Activated naive CD4-positive, alpha-beta T cell treated with anti-CD3 and anti-CD28 coated beads, Interleukin-2, amount 10 ng/mL, durations not matched to agents 7 days and 5 days (primary cell): ENCODE measurements at regions not wholly inside any gene's neighbourhood (a gene's known extent, or its start where the extent isn't known, plus 50 kb on each side); places are given as distances from the start of the nearest gene placed in this dataset.
"Not testable (repeated sequence)": the region's sequence is repeated elsewhere in the genome, so short reads cannot be mapped to it uniquely, and the experiment has no call there.

Source experiments
- CTCF ChIA-PET: fragments of 350-600 bp; sonication (Branson Sonifier 250); formaldehyde crosslinking; loops from one replicate; lab custom pipeline; 2021; ENCODE audit warnings: antibody characterized with exemption; lab: Charles Lee
- DNase-seq: peaks from one replicate; pipeline ENCODE4 v3.0.0-alpha.2; 2020
- H3K27ac Mint-ChIP-seq: one replicate; pipeline ENCODE4 v1.8.0; 2021; ENCODE audit warnings: mild to moderate bottlenecking, moderate library complexity, mixed read lengths
- H3K27me3 Mint-ChIP-seq: one replicate; pipeline ENCODE4 v1.8.0; 2021; ENCODE audit warnings: mild to moderate bottlenecking, mixed read lengths
- H3K36me3 Mint-ChIP-seq: one replicate; pipeline ENCODE4 v1.8.0; 2021; ENCODE audit warnings: mixed read lengths
- H3K4me1 Mint-ChIP-seq: one replicate; pipeline ENCODE4 v1.8.0; 2021; ENCODE audit warnings: mixed read lengths
- H3K4me3 Mint-ChIP-seq: one replicate; pipeline ENCODE4 v1.8.0; 2021; ENCODE audit warnings: mild to moderate bottlenecking, moderate library complexity, mixed read lengths
- H3K9me3 Mint-ChIP-seq: one replicate; pipeline ENCODE4 v1.8.0; 2021; ENCODE audit warnings: mixed read lengths

GRCh38 chr1:148392505-148392904 lies 90.6 kb downstream of the PPIAL4G start:
- DNase-seq, CTCF ChIA-PET, H3K27me3 Mint-ChIP-seq, H3K27ac Mint-ChIP-seq, H3K4me3 Mint-ChIP-seq, H3K36me3 Mint-ChIP-seq, H3K9me3 Mint-ChIP-seq: not testable (repeated sequence)
- H3K4me1 Mint-ChIP-seq = peaks cover 43% of the 10 kb centered on the region

GRCh38 chr1:148391323-148391722 lies 91.8 kb downstream of the PPIAL4G start:
- H3K27me3 Mint-ChIP-seq, H3K4me3 Mint-ChIP-seq, H3K27ac Mint-ChIP-seq, H3K36me3 Mint-ChIP-seq, DNase-seq, CTCF ChIA-PET, H3K9me3 Mint-ChIP-seq: not testable (repeated sequence)
- H3K4me1 Mint-ChIP-seq = peaks cover 45% of the 10 kb centered on the region

- H3K36me3 Mint-ChIP-seq = peaks cover 4% of the 10 kb centered on the region
- H3K4me3 Mint-ChIP-seq = peak overlapping the region; percentile 89
- H3K27me3 Mint-ChIP-seq = peaks cover 3% of the 10 kb centered on the region
- H3K9me3 Mint-ChIP-seq = peaks cover 1% of the 10 kb centered on the region
- peaks cover 58% of the 10 kb centered on the region for H3K4me1 Mint-ChIP-seq
- peak overlapping the region; percentile 98 for H3K27ac Mint-ChIP-seq
- no peak for DNase-seq
- CTCF ChIA-PET = interaction anchor here (0.9 kb wide), 1 partner anchor 13 kb away, joined by 3 read pairs; no protein-coding TSS in a partner anchor
Observed at GRCh38 chr1:148389027-148389339, 94.1 kb downstream of the PPIAL4G start.

GRCh38 chr1:148388260-148389026 lies 94.7 kb downstream of the PPIAL4G start:
- peaks cover 4% of the 10 kb centered on the region for H3K36me3 Mint-ChIP-seq
- CTCF ChIA-PET = interaction anchor here (0.9 kb wide), 1 partner anchor 13 kb away, joined by 3 read pairs; no protein-coding TSS in a partner anchor
- H3K27ac Mint-ChIP-seq = peak overlapping the region; percentile 98
- H3K9me3 Mint-ChIP-seq = peaks cover 1% of the 10 kb centered on the region
- peak; percentile 93 for DNase-seq
- peaks cover 58% of the 10 kb centered on the region for H3K4me1 Mint-ChIP-seq
- H3K27me3 Mint-ChIP-seq = peaks cover 3% of the 10 kb centered on the region
- peak overlapping the region; percentile 89 for H3K4me3 Mint-ChIP-seq

- CTCF ChIA-PET = interaction anchor here (0.9 kb wide), 1 partner anchor 12 kb away, joined by 3 read pairs; no protein-coding TSS in a partner anchor
- not testable (repeated sequence) for H3K36me3 Mint-ChIP-seq, DNase-seq, H3K27me3 Mint-ChIP-seq, H3K9me3 Mint-ChIP-seq
- Mint-ChIP-seq H3K4me1 (peaks cover 60% of the 10 kb centered on the region), H3K27ac (peak overlapping the region; percentile 98), H3K4me3 (peak overlapping the region; percentile 89)
Observed at GRCh38 chr1:148387949-148388259, 95.2 kb downstream of the PPIAL4G start.

- H3K27ac Mint-ChIP-seq = peak overlapping the region; percentile 98
- H3K27me3 Mint-ChIP-seq, H3K9me3 Mint-ChIP-seq, CTCF ChIA-PET, DNase-seq, H3K36me3 Mint-ChIP-seq: not testable (repeated sequence)
- H3K4me3 Mint-ChIP-seq = peak overlapping the region; percentile 29
- H3K4me1 Mint-ChIP-seq = peaks cover 58% of the 10 kb centered on the region
Observed at GRCh38 chr1:148387122-148387948, 95.8 kb downstream of the PPIAL4G start.

GRCh38 chr1:148386617-148387016 lies 96.5 kb downstream of the PPIAL4G start:
- CTCF ChIA-PET = no interaction called here
- peak overlapping the region; percentile 21 for H3K27ac Mint-ChIP-seq
- peaks cover 51% of the 10 kb centered on the region for H3K4me1 Mint-ChIP-seq
- peaks cover 3% of the 10 kb centered on the region for H3K27me3 Mint-ChIP-seq
- peaks cover 1% of the 10 kb centered on the region for H3K9me3 Mint-ChIP-seq
- no peak for DNase-seq
- H3K36me3 Mint-ChIP-seq = peaks cover 4% of the 10 kb centered on the region
- no peak overlapping the region for H3K4me3 Mint-ChIP-seq

GRCh38 chr1:148386031-148386398 lies 97.1 kb downstream of the PPIAL4G start:
- DNase-seq, CTCF ChIA-PET, H3K27me3 Mint-ChIP-seq, H3K9me3 Mint-ChIP-seq, H3K36me3 Mint-ChIP-seq, H3K27ac Mint-ChIP-seq, H3K4me3 Mint-ChIP-seq: not testable (repeated sequence)
- H3K4me1 Mint-ChIP-seq = peaks cover 50% of the 10 kb centered on the region

- CTCF ChIA-PET = interaction anchor here (1.8 kb wide), 1 partner anchor 14 kb away, joined by 5 read pairs; no protein-coding TSS in a partner anchor
- peaks cover 3% of the 10 kb centered on the region for H3K27me3 Mint-ChIP-seq
- H3K4me3 Mint-ChIP-seq = no peak overlapping the region
- peak overlapping the region; percentile 54 for H3K27ac Mint-ChIP-seq
- H3K36me3 Mint-ChIP-seq = peaks cover 4% of the 10 kb centered on the region
- DNase-seq = no peak
- H3K9me3 Mint-ChIP-seq = peaks cover 1% of the 10 kb centered on the region
- peaks cover 50% of the 10 kb centered on the region for H3K4me1 Mint-ChIP-seq
Observed at GRCh38 chr1:148385371-148386030, 97.6 kb downstream of the PPIAL4G start.

- Mint-ChIP-seq H3K4me3 (no peak overlapping the region), H3K4me1 (peaks cover 40% of the 10 kb centered on the region), H3K9me3 (peaks cover 1% of the 10 kb centered on the region), H3K27me3 (peaks cover 3% of the 10 kb centered on the region), H3K36me3 (peaks cover 4% of the 10 kb centered on the region), H3K27ac (no peak overlapping the region)
- no peak for DNase-seq
- CTCF ChIA-PET = interaction anchor here (1.8 kb wide), 1 partner anchor 12 kb away, joined by 5 read pairs; no protein-coding TSS in a partner anchor
Observed at GRCh38 chr1:148383966-148384365, 99.1 kb downstream of the PPIAL4G start.

- H3K27ac Mint-ChIP-seq = no peak overlapping the region
- peaks cover 9% of the 10 kb centered on the region for H3K4me1 Mint-ChIP-seq
- CTCF ChIA-PET = no interaction called here
- DNase-seq = no peak
- H3K4me3 Mint-ChIP-seq = no peak overlapping the region
- H3K27me3 Mint-ChIP-seq = no peaks in the 10 kb centered on the region
- no peaks in the 10 kb centered on the region for H3K9me3 Mint-ChIP-seq
- H3K36me3 Mint-ChIP-seq = no peaks in the 10 kb centered on the region
Observed at GRCh38 chr1:148379697-148380096, 103.4 kb downstream of the PPIAL4G start.

- CTCF ChIA-PET = no interaction called here
- Mint-ChIP-seq H3K4me3 (no peak overlapping the region), H3K9me3 (no peaks in the 10 kb centered on the region), H3K27me3 (no peaks in the 10 kb centered on the region), H3K27ac (no peak overlapping the region), H3K36me3 (no peaks in the 10 kb centered on the region), H3K4me1 (peaks cover 8% of the 10 kb centered on the region)
- DNase-seq = no peak
Observed at GRCh38 chr1:148379170-148379500, 104.0 kb downstream of the PPIAL4G start.

GRCh38 chr1:148377992-148378391 lies 105.1 kb downstream of the PPIAL4G start:
- CTCF ChIA-PET = not testable (repeated sequence)

GRCh38 chr1:148377045-148377444 lies 106.1 kb downstream of the PPIAL4G start:
- H3K36me3 Mint-ChIP-seq, H3K27ac Mint-ChIP-seq, H3K27me3 Mint-ChIP-seq, H3K4me3 Mint-ChIP-seq, CTCF ChIA-PET, H3K9me3 Mint-ChIP-seq, DNase-seq: not testable (repeated sequence)
- H3K4me1 Mint-ChIP-seq = peaks cover 26% of the 10 kb centered on the region

More at GRCh38 chr1:148377992-148378391, 105.1 kb downstream of the PPIAL4G start:
- peaks cover 16% of the 10 kb centered on the region for H3K4me1 Mint-ChIP-seq
- not testable (repeated sequence) for DNase-seq, H3K9me3 Mint-ChIP-seq, H3K27ac Mint-ChIP-seq, H3K27me3 Mint-ChIP-seq, H3K36me3 Mint-ChIP-seq, H3K4me3 Mint-ChIP-seq
